B cell (primary cell): ENCODE measurements at regions not wholly inside any gene's neighbourhood (a gene's known extent, or its start where the extent isn't known, plus 50 kb on each side); places are given as distances from the start of the nearest gene placed in this dataset.

Experiments used
- CTCF ChIP-seq: fragments of 200-600 bp; IDR thresholded peaks from one replicate; pipeline ENCODE4 v1.8.0; 2022; ENCODE audit warnings: antibody characterized with exemption, mild to moderate bottlenecking
- EZH2 ChIP-seq: IDR thresholded peaks from 2 replicates; pipeline ENCODE4 v1.6.1; 2012; ENCODE audit warnings: borderline replicate concordance, low read depth, mild to moderate bottlenecking, moderate library complexity, low read length; ENCODE audit not compliant: insufficient read depth, poor library complexity, severe bottlenecking

GRCh38 chr18:78619854-78620253, 359.8 kb upstream of the SALL3 start:
- TF ChIP-seq CTCF (no peak), EZH2 (no peak)
